ENCODE measurements at regions not wholly inside any gene's neighbourhood (a gene's known extent, or its start where the extent isn't known, plus 50 kb on each side); places are given as distances from the start of the nearest gene placed in this dataset.

- Histone ChIP-seq H3K4me3 (replicated peaks in 1 of 3; ENCODE audit: low read depth in 2 of 3, low read length in 3 of 3) (no peak overlapping the region), H2AFZ (ENCODE audit: insufficient read depth, low read depth, low read length, poor library complexity, severe bottlenecking) (no peak overlapping the region), H4K20me1 (ENCODE audit: insufficient read depth, low read length) (no peaks in the 10 kb centered on the region), H3K4me1 (ENCODE audit: control insufficient read depth in 1 of 2, insufficient read depth in 2 of 2, low read length in 2 of 2) (no peaks in the 10 kb centered on the region), H3K4me2 (replicated peaks; ENCODE audit: extremely low read depth, low read length, poor library complexity, severe bottlenecking) (no peak overlapping the region), H3K9me3 (replicated peaks in 1 of 2; ENCODE audit: control insufficient read depth in 1 of 2, insufficient read depth in 1 of 2, low read length in 2 of 2) (peaks cover 0 to 4% of the 10 kb centered on the region in 2 donors), H3K36me3 (replicated peaks in 1 of 2; ENCODE audit: control insufficient read depth in 1 of 2, insufficient read depth in 2 of 2, low read length in 2 of 2) (no peaks in the 10 kb centered on the region), H3K79me2 (ENCODE audit: insufficient read depth, low read length) (no peaks in the 10 kb centered on the region), H3K27ac (ENCODE audit: low read depth in 1 of 2, low read length in 2 of 2) (no peak overlapping the region), H3K27me3 (ENCODE audit: control insufficient read depth in 2 of 2, insufficient read depth in 2 of 2, low read length in 2 of 2) (no peaks in the 10 kb centered on the region), H3K9ac (ENCODE audit: insufficient read depth, low read length, poor library complexity, severe bottlenecking) (no peak overlapping the region)
- TF ChIP-seq CTCF (IDR thresholded peaks at IDR 0.05), result no peak
- Mint-ChIP-seq H3K4me1 (no peaks in the 10 kb centered on the region), H3K27ac (no peak overlapping the region), H3K9me3 (peaks cover 0 to 12% (median 4%) of the 10 kb centered on the region in 7 donors), H3K4me3 (no peak overlapping the region), H3K27me3 (ENCODE audit: low read depth in 3 of 3) (no peaks in the 10 kb centered on the region), H3K36me3 (no peaks in the 10 kb centered on the region)
- DNase-seq, result no peak
- 89% methylated on average over 3 of the region's 6 CpGs for WGBS (ENCODE audit: insufficient coverage)
- intact Hi-C loops (cut with micrococcal nuclease), result no loop called here
These were observed 103.0 kb upstream of the NAALADL2 start for GRCh38 chr3:174755833-174756829.

DNA sequence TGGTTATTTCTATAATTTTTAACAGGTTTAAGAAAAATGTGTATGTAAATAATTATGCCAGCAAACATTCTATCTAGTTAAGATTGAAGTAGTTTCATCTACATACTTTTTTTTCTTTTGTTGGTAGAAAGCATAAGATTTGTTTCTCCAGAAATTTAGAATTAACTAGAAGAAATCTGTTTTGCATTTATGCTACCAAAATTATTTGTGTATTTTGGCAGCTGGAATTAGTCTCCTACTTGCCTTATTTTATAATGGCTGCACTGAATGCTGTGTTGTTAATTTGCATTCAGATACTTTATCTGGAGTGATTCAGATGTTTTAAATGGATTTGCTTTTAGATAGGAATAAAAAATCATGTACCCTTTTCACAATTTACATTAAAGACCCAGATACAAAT, 100.2 kb upstream of the NAALADL2 start:
- Mint-ChIP-seq H3K4me1 (no peaks in the 10 kb centered on the region), H3K4me3 (no peak overlapping the region), H3K36me3 (no peaks in the 10 kb centered on the region), H3K27ac (no peak overlapping the region), H3K9me3 (peaks cover 0 to 5% (median 0%) of the 10 kb centered on the region in 7 donors), H3K27me3 (ENCODE audit: low read depth in 3 of 3) (no peaks in the 10 kb centered on the region)
- Histone ChIP-seq H2AFZ (ENCODE audit: insufficient read depth, low read depth, low read length, poor library complexity, severe bottlenecking) (no peak overlapping the region), H3K4me3 (replicated peaks in 1 of 3; ENCODE audit: low read depth in 2 of 3, low read length in 3 of 3) (no peak overlapping the region), H3K9ac (ENCODE audit: insufficient read depth, low read length, poor library complexity, severe bottlenecking) (no peak overlapping the region), H3K4me1 (ENCODE audit: control insufficient read depth in 1 of 2, insufficient read depth in 2 of 2, low read length in 2 of 2) (no peaks in the 10 kb centered on the region), H3K79me2 (ENCODE audit: insufficient read depth, low read length) (no peaks in the 10 kb centered on the region), H4K20me1 (ENCODE audit: insufficient read depth, low read length) (no peaks in the 10 kb centered on the region), H3K9me3 (replicated peaks in 1 of 2; ENCODE audit: control insufficient read depth in 1 of 2, insufficient read depth in 1 of 2, low read length in 2 of 2) (peaks cover 0 to 4% of the 10 kb centered on the region in 2 donors), H3K36me3 (replicated peaks in 1 of 2; ENCODE audit: control insufficient read depth in 1 of 2, insufficient read depth in 2 of 2, low read length in 2 of 2) (no peaks in the 10 kb centered on the region), H3K27me3 (ENCODE audit: control insufficient read depth in 2 of 2, insufficient read depth in 2 of 2, low read length in 2 of 2) (no peaks in the 10 kb centered on the region), H3K4me2 (replicated peaks; ENCODE audit: extremely low read depth, low read length, poor library complexity, severe bottlenecking) (no peak overlapping the region), H3K27ac (ENCODE audit: low read depth in 1 of 2, low read length in 2 of 2) (no peak overlapping the region)
- no peak for TF ChIP-seq CTCF (IDR thresholded peaks at IDR 0.05)
- intact Hi-C loops (cut with micrococcal nuclease), result no loop called here
- no peak for DNase-seq
